PFSK-1 (cell line): ENCODE measurements at regions not wholly inside any gene's neighbourhood (a gene's known extent, or its start where the extent isn't known, plus 50 kb on each side); places are given as distances from the start of the nearest gene placed in this dataset.

Experiments used
- POLR2AphosphoS5 ChIP-seq: IDR thresholded peaks from 2 replicates; pipeline ENCODE4 v1.6.1; 2012; ENCODE audit warnings: low read depth, mild to moderate bottlenecking, control low read depth, low read length, moderate library complexity
- SIN3A ChIP-seq: IDR thresholded peaks from 2 replicates; pipeline ENCODE4 v1.6.1; 2012; ENCODE audit warnings: mild to moderate bottlenecking, low read length, moderate library complexity, borderline replicate concordance; ENCODE audit not compliant: insufficient read depth
- TAF1 ChIP-seq: IDR thresholded peaks from 2 replicates; pipeline ENCODE4 v1.6.1; 2012; ENCODE audit warnings: low read length, control low read depth, borderline replicate concordance; ENCODE audit not compliant: insufficient read depth
- TF ChIP-seq, protein P1 (sequence below), 2 experiments: IDR thresholded peaks; 2 replicates each; pipeline versions ENCODE4 v1.6.1 to v1.8.0; 2011 to 2012; ENCODE audit warnings: low read depth in 2 of 2, low read length in 2 of 2, control low read depth in 1 of 2, inconsistent platforms in 1 of 2, mild to moderate bottlenecking in 1 of 2, moderate library complexity in 1 of 2; ENCODE audit not compliant: insufficient read depth in 1 of 2

DNA sequence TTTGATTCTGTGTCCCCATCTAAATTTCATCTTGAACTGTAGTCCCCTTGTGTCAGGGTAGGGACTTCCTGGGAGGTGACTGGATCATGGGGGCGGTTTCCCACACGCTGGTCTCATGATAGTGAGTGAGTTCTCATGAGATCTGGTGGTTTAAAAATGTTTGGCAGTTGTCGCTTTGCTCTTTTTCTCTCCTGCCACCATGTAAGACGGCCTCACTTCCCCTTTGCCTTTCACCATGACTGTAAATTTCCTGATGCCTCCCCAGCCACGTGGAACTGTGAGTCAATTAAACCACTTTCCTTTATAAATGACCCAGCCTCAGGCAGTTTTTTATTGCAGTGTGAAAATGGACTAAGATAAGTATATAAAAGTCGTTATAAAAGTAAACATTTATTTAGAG is 80.5 kb upstream of the SGK1 start:
- TF ChIP-seq SIN3A (no peak), TAF1 (no peak), POLR2AphosphoS5 (no peak)
- TF ChIP-seq, protein P1, sequence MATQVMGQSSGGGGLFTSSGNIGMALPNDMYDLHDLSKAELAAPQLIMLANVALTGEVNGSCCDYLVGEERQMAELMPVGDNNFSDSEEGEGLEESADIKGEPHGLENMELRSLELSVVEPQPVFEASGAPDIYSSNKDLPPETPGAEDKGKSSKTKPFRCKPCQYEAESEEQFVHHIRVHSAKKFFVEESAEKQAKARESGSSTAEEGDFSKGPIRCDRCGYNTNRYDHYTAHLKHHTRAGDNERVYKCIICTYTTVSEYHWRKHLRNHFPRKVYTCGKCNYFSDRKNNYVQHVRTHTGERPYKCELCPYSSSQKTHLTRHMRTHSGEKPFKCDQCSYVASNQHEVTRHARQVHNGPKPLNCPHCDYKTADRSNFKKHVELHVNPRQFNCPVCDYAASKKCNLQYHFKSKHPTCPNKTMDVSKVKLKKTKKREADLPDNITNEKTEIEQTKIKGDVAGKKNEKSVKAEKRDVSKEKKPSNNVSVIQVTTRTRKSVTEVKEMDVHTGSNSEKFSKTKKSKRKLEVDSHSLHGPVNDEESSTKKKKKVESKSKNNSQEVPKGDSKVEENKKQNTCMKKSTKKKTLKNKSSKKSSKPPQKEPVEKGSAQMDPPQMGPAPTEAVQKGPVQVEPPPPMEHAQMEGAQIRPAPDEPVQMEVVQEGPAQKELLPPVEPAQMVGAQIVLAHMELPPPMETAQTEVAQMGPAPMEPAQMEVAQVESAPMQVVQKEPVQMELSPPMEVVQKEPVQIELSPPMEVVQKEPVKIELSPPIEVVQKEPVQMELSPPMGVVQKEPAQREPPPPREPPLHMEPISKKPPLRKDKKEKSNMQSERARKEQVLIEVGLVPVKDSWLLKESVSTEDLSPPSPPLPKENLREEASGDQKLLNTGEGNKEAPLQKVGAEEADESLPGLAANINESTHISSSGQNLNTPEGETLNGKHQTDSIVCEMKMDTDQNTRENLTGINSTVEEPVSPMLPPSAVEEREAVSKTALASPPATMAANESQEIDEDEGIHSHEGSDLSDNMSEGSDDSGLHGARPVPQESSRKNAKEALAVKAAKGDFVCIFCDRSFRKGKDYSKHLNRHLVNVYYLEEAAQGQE (IDR thresholded peaks at IDR 0.05; ENCODE audit: insufficient read depth in 1 of 2, low read depth in 2 of 2, low read length in 2 of 2), result no peak
